ENCODE measurements at regions not wholly inside any gene's neighbourhood (a gene's known extent, or its start where the extent isn't known, plus 50 kb on each side); places are given as distances from the start of the nearest gene placed in this dataset.

DNA sequence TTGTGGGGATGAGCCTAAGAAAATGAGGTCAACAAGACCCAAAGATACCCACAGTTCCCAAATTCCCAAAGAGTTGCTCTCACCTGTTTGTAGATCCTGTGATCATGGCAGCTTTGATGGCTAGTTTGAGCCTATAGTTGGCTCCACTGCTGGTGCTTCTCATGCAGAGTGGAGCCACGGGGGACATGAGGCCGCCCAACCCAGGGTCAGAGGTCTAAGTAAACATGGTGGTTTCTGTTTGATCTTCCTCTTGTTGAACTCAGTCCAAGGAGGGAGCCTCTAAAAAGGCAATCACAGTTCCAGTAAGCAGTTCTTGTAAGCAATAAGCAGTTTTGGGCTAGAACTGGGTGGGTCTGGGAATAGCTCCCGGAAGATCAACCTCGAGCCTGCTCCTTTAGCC lies 125.6 kb upstream of the DHRS4 start:
- TF ChIP-seq, protein P1, sequence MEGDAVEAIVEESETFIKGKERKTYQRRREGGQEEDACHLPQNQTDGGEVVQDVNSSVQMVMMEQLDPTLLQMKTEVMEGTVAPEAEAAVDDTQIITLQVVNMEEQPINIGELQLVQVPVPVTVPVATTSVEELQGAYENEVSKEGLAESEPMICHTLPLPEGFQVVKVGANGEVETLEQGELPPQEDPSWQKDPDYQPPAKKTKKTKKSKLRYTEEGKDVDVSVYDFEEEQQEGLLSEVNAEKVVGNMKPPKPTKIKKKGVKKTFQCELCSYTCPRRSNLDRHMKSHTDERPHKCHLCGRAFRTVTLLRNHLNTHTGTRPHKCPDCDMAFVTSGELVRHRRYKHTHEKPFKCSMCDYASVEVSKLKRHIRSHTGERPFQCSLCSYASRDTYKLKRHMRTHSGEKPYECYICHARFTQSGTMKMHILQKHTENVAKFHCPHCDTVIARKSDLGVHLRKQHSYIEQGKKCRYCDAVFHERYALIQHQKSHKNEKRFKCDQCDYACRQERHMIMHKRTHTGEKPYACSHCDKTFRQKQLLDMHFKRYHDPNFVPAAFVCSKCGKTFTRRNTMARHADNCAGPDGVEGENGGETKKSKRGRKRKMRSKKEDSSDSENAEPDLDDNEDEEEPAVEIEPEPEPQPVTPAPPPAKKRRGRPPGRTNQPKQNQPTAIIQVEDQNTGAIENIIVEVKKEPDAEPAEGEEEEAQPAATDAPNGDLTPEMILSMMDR (IDR thresholded peaks at IDR 0.05): no peak
- TF ChIP-seq EP300 (IDR thresholded peaks at IDR 0.05) (no peak), POLR2A (IDR thresholded peaks at IDR 0.05) (no peak)

Data from stomach (tissue), 4 donors.